ENCODE measurements at regions not wholly inside any gene's neighbourhood (a gene's known extent, or its start where the extent isn't known, plus 50 kb on each side); places are given as distances from the start of the nearest gene placed in this dataset.

GRCh38 chr5:141753971-141754713 is 72.1 kb upstream of the ARAP3 start:
- H3K23ac ChIP-seq (ENCODE audit: insufficient read length): no peak overlapping the region
- TF ChIP-seq TAF7 (optimal IDR thresholded peaks at IDR 0.05; ENCODE audit: borderline replicate concordance, low read depth, low read length): peak; percentile 36
- no peak for TF ChIP-seq SP2 (IDR thresholded peaks at IDR 0.05; ENCODE audit: low read length)
- TF ChIP-seq CTCF (IDR thresholded peaks at IDR 0.05; ENCODE audit: control extremely low read depth in 1 of 3, insufficient read depth in 1 of 3, low read depth in 1 of 3, low read length in 3 of 3): no peak
- no peak for TF ChIP-seq CBX5 (IDR thresholded peaks at IDR 0.05; ENCODE audit: low read depth, low read length)
- TF ChIP-seq ASH2L (IDR thresholded peaks at IDR 0.05; ENCODE audit: low read length): no peak
- TF ChIP-seq POLR2A (IDR thresholded peaks at IDR 0.05; ENCODE audit: control extremely low read depth in 1 of 2, low read depth in 2 of 2, low read length in 2 of 2): no peak
- 0 out of 2 replicates have a peak, but pooled peaks have one; percentile 45 for TF ChIP-seq SP4 (IDR thresholded peaks at IDR 0.05; ENCODE audit: low read length)
- no peak for TF ChIP-seq CHD1 (IDR thresholded peaks at IDR 0.05; ENCODE audit: low read depth, low read length)
- 0 out of 4 replicates have a peak, but pooled peaks of 1 of the 2 experiments have one; percentile 15 for TF ChIP-seq RAD21 (IDR thresholded peaks at IDR 0.05 in 1 of 2, conservative IDR thresholded peaks at IDR 0.05 in 1 of 2; ENCODE audit: low read depth in 2 of 2, low read length in 2 of 2)
- TF ChIP-seq SUZ12 (IDR thresholded peaks at IDR 0.05; ENCODE audit: low read length): no peak; the same call in 1 of the 2 replicates

More at GRCh38 chr5:141753971-141754713, 72.1 kb upstream of the ARAP3 start:
- Histone ChIP-seq H3K4ac (replicated peaks; ENCODE audit: insufficient read length, low read depth, low read length) (no peak overlapping the region), H3K79me2 (ENCODE audit: control insufficient read depth in 1 of 2, insufficient read depth in 2 of 2, low read length in 2 of 2) (no peaks in the 10 kb centered on the region), H3K9me3 (ENCODE audit: insufficient read depth in 2 of 2, low read depth in 1 of 2, low read length in 1 of 2) (no peaks in the 10 kb centered on the region), H2AK5ac (ENCODE audit: low read depth, low read length) (no peak overlapping the region), H2BK12ac (ENCODE audit: low read depth, low read length) (no peak overlapping the region), H4K91ac (replicated peaks; ENCODE audit: insufficient read length, low read length) (no peak overlapping the region), H3K18ac (ENCODE audit: extremely low read depth, low read length) (no peak overlapping the region), H3K4me1 (replicated peaks in 1 of 4; ENCODE audit: control insufficient read depth in 3 of 4, insufficient read depth in 4 of 4, low read length in 3 of 4) (peaks cover 13 to 20% (median 16%) of the 10 kb centered on the region in 4 experiments), H2BK20ac (ENCODE audit: low read length) (no peak overlapping the region), H2AFZ (ENCODE audit: low read length) (no peak overlapping the region), H2BK15ac (ENCODE audit: low read length) (no peak overlapping the region; the same call in 1 of the 2 replicates), H3K79me1 (ENCODE audit: low read depth, low read length) (no peaks in the 10 kb centered on the region), H2BK120ac (replicated peaks; ENCODE audit: low read depth, low read length) (no peak overlapping the region), H4K5ac (ENCODE audit: insufficient read length, low read depth, low read length) (no peak overlapping the region), H3K27me3 (replicated peaks in 1 of 4; ENCODE audit: control insufficient read depth in 3 of 4, extremely low read depth in 1 of 4, insufficient read depth in 3 of 4, low read length in 3 of 4) (peaks cover 12 to 29% (median 21%) of the 10 kb centered on the region in 4 experiments), H3K14ac (ENCODE audit: insufficient read length) (no peak overlapping the region), H3K23me2 (ENCODE audit: low read depth, low read length) (peaks cover 11% of the 10 kb centered on the region; the same call in 1 of the 2 replicates), H3K27ac (ENCODE audit: low read depth, low read length) (no peak overlapping the region), H3K56ac (replicated peaks; ENCODE audit: insufficient read length, low read depth, low read length) (no peak overlapping the region), H3K36me3 (ENCODE audit: control insufficient read depth in 2 of 4, insufficient read depth in 4 of 4, low read length in 3 of 4) (no peaks in the 10 kb centered on the region), H4K20me1 (replicated peaks in 1 of 2; ENCODE audit: control insufficient read depth in 1 of 2, insufficient read depth in 2 of 2, low read length in 2 of 2) (no peaks in the 10 kb centered on the region), H2BK5ac (ENCODE audit: low read depth, low read length) (no peak overlapping the region), H3K4me2 (ENCODE audit: insufficient read depth in 1 of 2, low read depth in 2 of 2, low read length in 2 of 2) (peak overlapping the region; percentile 63 to 81), H3K4me3 (ENCODE audit: extremely low read depth in 1 of 4, insufficient read depth in 2 of 4, low read depth in 3 of 4, low read length in 4 of 4) (peak overlapping the region; percentile 4 to 52 (median 12); a peak in 5 of 8 replicates), H4K8ac (ENCODE audit: extremely low read depth, insufficient read depth, low read length) (no peak overlapping the region), H3K9ac (replicated peaks in 1 of 4; ENCODE audit: extremely low read depth in 1 of 4, low read depth in 3 of 4, low read length in 3 of 4) (no peak overlapping the region)
- POLR2A ChIA-PET (ENCODE audit: partially characterized antibody): interaction anchor here (1.0 to 3.2 kb wide), 6 partner anchors 17 to 128 kb away, joined by 3 to 15 read pairs (median 4); partner anchors contain the start of gene PCDH1
- FAIRE-seq (peak; percentile 86), DNase-seq (ENCODE audit: low read depth in 1 of 2, low spot score in 2 of 2) (peak in 1 of 2 experiments; percentile 82)
- CTCF ChIA-PET (ENCODE audit: partially characterized antibody): interaction anchor here (0.7 to 16.8 kb wide), 23 partner anchors 9 to 160 kb away, joined by 3 to 221 read pairs (median 4); partner anchors contain the start of gene PCDH1
- WGBS, 2 experiments (ENCODE audit: extremely low coverage in 1 of 2, insufficient coverage in 1 of 2, insufficient read length in 1 of 2, insufficient replicate concordance in 2 of 2, low coverage in 1 of 2, low lambda C conversion rate in 2 of 2, missing lambda C conversion rate in 1 of 2): 23% methylated on average over 11 of the region's 11 CpGs; no CpG with 5 or more reads in 1 of the 2 experiments

Data from H1 (cell line).